NCI-H2081 (cell line): ENCODE measurements at regions not wholly inside any gene's neighbourhood (a gene's known extent, or its start where the extent isn't known, plus 50 kb on each side); places are given as distances from the start of the nearest gene placed in this dataset.

Source experiments
- DNase-seq, 2 experiments: peaks; one replicate each; lab custom pipeline; 2025; lab: John Stamatoyannopoulos, UW

GRCh38 chr4:167492007-167492406 lies 257.7 kb upstream of the SPOCK3 start:
- no peak for DNase-seq

- no peak for DNase-seq
Observed at GRCh38 chr4:167509551-167509950, 275.3 kb upstream of the SPOCK3 start.

GRCh38 chr4:167524091-167524490 lies 289.8 kb upstream of the SPOCK3 start:
- DNase-seq = no peak

GRCh38 chr4:167537761-167538160 lies 303.5 kb upstream of the SPOCK3 start:
- no peak for DNase-seq

- no peak for DNase-seq
Observed at GRCh38 chr4:167541286-167541685, 307.0 kb upstream of the SPOCK3 start.

- DNase-seq = no peak
Observed at GRCh38 chr4:167544391-167544790, 310.1 kb upstream of the SPOCK3 start.

- DNase-seq = no peak
Observed at GRCh38 chr4:167550021-167550420, 315.7 kb upstream of the SPOCK3 start.

GRCh38 chr4:167555338-167556022 lies 321.2 kb upstream of the SPOCK3 start:
- no peak for DNase-seq

GRCh38 chr4:167578906-167579305 lies 344.6 kb upstream of the SPOCK3 start:
- peak in 1 of 2 experiments; percentile 7 for DNase-seq

- DNase-seq = no peak
Observed at GRCh38 chr4:167581449-167581965, 347.2 kb upstream of the SPOCK3 start.

- no peak for DNase-seq
Observed at GRCh38 chr4:167587361-167587760, 353.1 kb upstream of the SPOCK3 start.

GRCh38 chr4:167595898-167596297 lies 361.6 kb upstream of the SPOCK3 start:
- DNase-seq = no peak

GRCh38 chr4:167602157-167602556 lies 367.9 kb upstream of the SPOCK3 start:
- no peak for DNase-seq

- no peak for DNase-seq
Observed at GRCh38 chr4:167606551-167606950, 372.3 kb upstream of the SPOCK3 start.

GRCh38 chr4:167613381-167613780 lies 379.1 kb upstream of the SPOCK3 start:
- DNase-seq = no peak

- no peak for DNase-seq
Observed at GRCh38 chr4:167614866-167615265, 380.6 kb upstream of the SPOCK3 start.

GRCh38 chr4:167616476-167616875 lies 382.2 kb upstream of the SPOCK3 start:
- no peak for DNase-seq

- DNase-seq = peak; percentile 27 to 33
Observed at GRCh38 chr4:167622481-167623240, 388.4 kb upstream of the SPOCK3 start.

- no peak for DNase-seq
Observed at GRCh38 chr4:167623241-167623572, 388.9 kb upstream of the SPOCK3 start.

- no peak for DNase-seq
Observed at GRCh38 chr4:167629272-167629671, 395.0 kb upstream of the SPOCK3 start.

GRCh38 chr4:167642250-167642649 lies 408.0 kb upstream of the SPOCK3 start:
- no peak for DNase-seq

- no peak for DNase-seq
Observed at GRCh38 chr4:167645358-167645757, 411.1 kb upstream of the SPOCK3 start.

GRCh38 chr4:167652267-167652666 lies 418.0 kb upstream of the SPOCK3 start:
- no peak for DNase-seq
